B cell (primary cell): ENCODE measurements at regions not wholly inside any gene's neighbourhood (a gene's known extent, or its start where the extent isn't known, plus 50 kb on each side); places are given as distances from the start of the nearest gene placed in this dataset.

Experiments used
- ATAC-seq: fragments of 200-7000 bp; cut with Tn5 transposase; one replicate; pipeline ENCODE4 v1.10.0; 2021; ENCODE audit warnings: low read depth, mild to moderate bottlenecking, moderate number of reproducible peaks, moderate library complexity
- CTCF ChIA-PET: fragments of 350-600 bp; sonication (Branson Sonifier 250); formaldehyde crosslinking; loops from one replicate; lab custom pipeline; 2021; ENCODE audit warnings: antibody characterized with exemption, inconsistent platforms; lab: Charles Lee
- POLR2A ChIA-PET: fragments of 350-600 bp; sonication (Branson Sonifier 250); formaldehyde crosslinking; loops from one replicate; lab custom pipeline; 2021; ENCODE audit warnings: antibody characterized with exemption; lab: Charles Lee
- DNase-seq: peaks from one replicate; pipeline ENCODE4 v3.0.0; 2013
- H2AFZ ChIP-seq: 2 replicates; pipeline ENCODE4 v1.6.1; 2012; ENCODE audit warnings: mild to moderate bottlenecking, low read depth, low read length; ENCODE audit not compliant: insufficient read depth, poor library complexity, severe bottlenecking
- H3K27ac ChIP-seq, 2 donors: 1 replicate in 1 of 2; 2 replicates in 1 of 2; pipeline ENCODE4 v1.5.1; 2012 to 2013; ENCODE audit warnings: low read length in 2 of 2, mild to moderate bottlenecking in 2 of 2, moderate library complexity in 1 of 2
- H3K27me3 ChIP-seq, 4 experiments: fragments of 200-600 bp in 1 of 4; sonication (generic) in 1 of 4; replicated peaks in 1 of 4; 1 replicate in 2 of 4; 2 replicates in 2 of 4; pipeline versions ENCODE4 v1.6.1 to v1.7.0; 2013 to 2016; ENCODE audit warnings: low read length in 3 of 4, mild to moderate bottlenecking in 2 of 4, mixed read lengths in 1 of 4, moderate library complexity in 1 of 4; ENCODE audit not compliant: insufficient read depth in 4 of 4, control insufficient read depth in 3 of 4; ENCODE audit errors: control extremely low read depth in 1 of 4
- H3K36me3 ChIP-seq, 2 experiments: replicated peaks in 1 of 2; 1 replicate in 1 of 2; 2 replicates in 1 of 2; pipeline versions ENCODE4 v1.6.1 to v1.7.1; 2013; ENCODE audit warnings: low read length in 1 of 2; ENCODE audit not compliant: insufficient read depth in 2 of 2, control insufficient read depth in 1 of 2; ENCODE audit errors: control extremely low read depth in 1 of 2, extremely low read depth in 1 of 2
- H3K4me1 ChIP-seq, 2 donors: fragments of 200-600 bp in 1 of 2; sonication (generic) in 1 of 2; 1 replicate in 1 of 2; 2 replicates in 1 of 2; pipeline versions ENCODE4 v1.5.1 to v1.6.1; 2013 to 2017; ENCODE audit warnings: low read length in 2 of 2; ENCODE audit not compliant: control insufficient read depth in 2 of 2, insufficient read depth in 2 of 2
- H3K4me2 ChIP-seq: replicated peaks from 2 replicates; pipeline ENCODE3; 2012; ENCODE audit warnings: mild to moderate bottlenecking, low read depth, low read length; ENCODE audit not compliant: poor library complexity, severe bottlenecking
- H3K4me3 ChIP-seq, 5 experiments: fragments of 200-600 bp in 1 of 5; sonication (generic) in 1 of 5; 1 replicate in 3 of 5; 2 replicates in 2 of 5; pipeline versions ENCODE4 v1.5.1 to v1.7.0; 2011 to 2016; ENCODE audit warnings: low read length in 4 of 5, mild to moderate bottlenecking in 4 of 5, low read depth in 2 of 5, control low read depth in 1 of 5, moderate library complexity in 1 of 5; ENCODE audit not compliant: insufficient read depth in 1 of 5; ENCODE audit errors: control extremely low read depth in 1 of 5, extremely low read depth in 1 of 5
- H3K79me2 ChIP-seq: fragments of 200-600 bp; sonication (generic); one replicate; pipeline ENCODE4 v1.6.0; 2016; ENCODE audit warnings: low read length; ENCODE audit not compliant: control insufficient read depth, insufficient read depth
- H3K9ac ChIP-seq: fragments of 200-600 bp; sonication (generic); 2 replicates; pipeline ENCODE4 v1.6.1; 2017; ENCODE audit warnings: mild to moderate bottlenecking, low read length, moderate library complexity
- H3K9me3 ChIP-seq, 3 donors: one replicate each; pipeline versions ENCODE4 v1.6.1 to v1.7.1; 2013; ENCODE audit warnings: low read length in 2 of 3; ENCODE audit not compliant: control insufficient read depth in 2 of 3, insufficient read depth in 1 of 3; ENCODE audit errors: control extremely low read depth in 1 of 3
- H4K20me1 ChIP-seq: 2 replicates; pipeline ENCODE4 v1.6.0; 2012; ENCODE audit warnings: mild to moderate bottlenecking, low read length; ENCODE audit not compliant: insufficient read depth, control insufficient read depth, poor library complexity, severe bottlenecking
- H3K27ac Mint-ChIP-seq: one replicate; pipeline ENCODE4 v1.8.0; 2021; ENCODE audit warnings: mixed read lengths
- H3K27me3 Mint-ChIP-seq: one replicate; pipeline ENCODE4 v1.8.0; 2021; ENCODE audit warnings: mixed read lengths
- H3K4me1 Mint-ChIP-seq: one replicate; pipeline ENCODE4 v1.8.0; 2021; ENCODE audit warnings: mixed read lengths
- H3K4me3 Mint-ChIP-seq: one replicate; pipeline ENCODE4 v1.8.0; 2021; ENCODE audit warnings: mixed read lengths
- H3K9me3 Mint-ChIP-seq: one replicate; pipeline ENCODE4 v1.8.0; 2022; ENCODE audit warnings: mixed read lengths; ENCODE audit not compliant: insufficient read depth
- CTCF ChIP-seq: fragments of 200-600 bp; IDR thresholded peaks from one replicate; pipeline ENCODE4 v1.8.0; 2022; ENCODE audit warnings: antibody characterized with exemption, mild to moderate bottlenecking
- EZH2 ChIP-seq: IDR thresholded peaks from 2 replicates; pipeline ENCODE4 v1.6.1; 2012; ENCODE audit warnings: borderline replicate concordance, low read depth, mild to moderate bottlenecking, moderate library complexity, low read length; ENCODE audit not compliant: insufficient read depth, poor library complexity, severe bottlenecking
- WGBS: methylation state at CpG from one replicate; pipeline ENCODE4 v1.1.5; 2013; ENCODE audit warnings: missing lambda C conversion rate; ENCODE audit not compliant: insufficient coverage; 5-methylcytosine and 5-hydroxymethylcytosine counted together
- intact Hi-C: fragments of 100-400 bp; cut with micrococcal nuclease; formaldehyde crosslinking; loops from one replicate; pipeline ENCODE4 v1.10.0; 2022

GRCh38 chr12:45558353-45558752 lies 171.2 kb upstream of the ARID2 start:
- Mint-ChIP-seq H3K9me3 (no peaks in the 10 kb centered on the region), H3K4me1 (no peaks in the 10 kb centered on the region), H3K27me3 (no peaks in the 10 kb centered on the region), H3K4me3 (no peak overlapping the region), H3K27ac (no peak overlapping the region)
- Histone ChIP-seq H2AFZ (no peak overlapping the region), H3K79me2 (no peaks in the 10 kb centered on the region), H3K4me1 (no peaks in the 10 kb centered on the region), H4K20me1 (no peaks in the 10 kb centered on the region), H3K4me2 (no peak overlapping the region), H3K36me3 (no peaks in the 10 kb centered on the region), H3K27ac (no peak overlapping the region), H3K9ac (no peak overlapping the region), H3K9me3 (peaks cover 0 to 6% (median 0%) of the 10 kb centered on the region in 3 donors), H3K4me3 (no peak overlapping the region), H3K27me3 (no peaks in the 10 kb centered on the region)
- no peak for ATAC-seq
- CTCF ChIA-PET, result no interaction called here
- POLR2A ChIA-PET, result no interaction called here
- 100% methylated on average over 2 of the region's 4 CpGs for WGBS
- intact Hi-C loops, result no loop called here
- DNase-seq, result no peak
- TF ChIP-seq CTCF (no peak), EZH2 (no peak)

GRCh38 chr12:45559537-45559936 lies 170.0 kb upstream of the ARID2 start:
- intact Hi-C loops, result no loop called here
- Mint-ChIP-seq H3K27ac (no peak overlapping the region), H3K27me3 (no peaks in the 10 kb centered on the region), H3K4me1 (no peaks in the 10 kb centered on the region), H3K9me3 (no peaks in the 10 kb centered on the region), H3K4me3 (no peak overlapping the region)
- H2AFZ ChIP-seq, result no peak overlapping the region
- no peaks in the 10 kb centered on the region for H3K4me1 ChIP-seq
- POLR2A ChIA-PET, result no interaction called here
- H3K9me3 ChIP-seq, result peaks cover 0 to 6% (median 0%) of the 10 kb centered on the region in 3 donors
- no peaks in the 10 kb centered on the region for H3K36me3 ChIP-seq
- TF ChIP-seq EZH2, result no peak
- no peak for TF ChIP-seq CTCF
- no peak overlapping the region for H3K27ac ChIP-seq
- H3K4me2 ChIP-seq, result no peak overlapping the region
- no peaks in the 10 kb centered on the region for H4K20me1 ChIP-seq
- no peaks in the 10 kb centered on the region for H3K27me3 ChIP-seq
- H3K79me2 ChIP-seq, result no peaks in the 10 kb centered on the region
- DNase-seq (no peak), ATAC-seq (no peak)
- no CpG with 5 or more reads among the region's 3 CpGs for WGBS
- no peak overlapping the region for H3K9ac ChIP-seq
- H3K4me3 ChIP-seq, result no peak overlapping the region
- CTCF ChIA-PET, result no interaction called here
